Head of caudate nucleus (tissue), 42 donors: ENCODE measurements at regions not wholly inside any gene's neighbourhood (a gene's known extent, or its start where the extent isn't known, plus 50 kb on each side); places are given as distances from the start of the nearest gene placed in this dataset.
A peak's percentile ranks its signal among the peaks of the same experiment; 100 is the strongest.
"Not testable (repeated sequence)": the region's sequence is repeated elsewhere in the genome, so short reads cannot be mapped to it uniquely, and the experiment has no call there.

Experiments used
- DNase-seq, 42 donors: peaks; one replicate each; pipeline versions ENCODE4 v3.0.0 to v3.0.0-alpha.2; 2020 to 2021; ENCODE audit warnings: mixed read lengths in 7 of 42
- intact Hi-C: fragments of 100-400 bp; cut with DNase I; formaldehyde crosslinking; loops from one replicate; pipeline ENCODE4 v1.15.0; 2022

DNA sequence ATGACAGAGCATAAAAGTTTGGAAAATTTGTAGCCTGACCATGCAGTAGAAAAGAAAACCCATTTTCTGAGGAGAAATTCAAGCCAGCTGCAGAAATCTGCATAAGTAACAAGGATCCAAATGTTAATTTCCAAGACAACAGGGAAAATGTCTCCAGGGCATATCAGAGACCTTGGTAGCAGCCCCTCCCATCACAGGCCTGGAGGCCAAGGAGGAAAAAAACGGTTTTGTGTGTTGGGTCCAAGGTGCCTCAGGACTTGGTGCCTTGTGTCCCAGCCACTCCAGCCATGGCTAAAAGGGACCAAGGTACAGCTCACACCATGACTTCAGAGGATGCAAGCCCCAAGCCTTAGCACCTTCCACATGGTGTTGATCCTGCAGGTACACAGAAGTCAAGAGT is 324.4 kb downstream of the ETAA1 start:
- intact Hi-C loops = no loop called here
- DNase-seq = no peak

DNA sequence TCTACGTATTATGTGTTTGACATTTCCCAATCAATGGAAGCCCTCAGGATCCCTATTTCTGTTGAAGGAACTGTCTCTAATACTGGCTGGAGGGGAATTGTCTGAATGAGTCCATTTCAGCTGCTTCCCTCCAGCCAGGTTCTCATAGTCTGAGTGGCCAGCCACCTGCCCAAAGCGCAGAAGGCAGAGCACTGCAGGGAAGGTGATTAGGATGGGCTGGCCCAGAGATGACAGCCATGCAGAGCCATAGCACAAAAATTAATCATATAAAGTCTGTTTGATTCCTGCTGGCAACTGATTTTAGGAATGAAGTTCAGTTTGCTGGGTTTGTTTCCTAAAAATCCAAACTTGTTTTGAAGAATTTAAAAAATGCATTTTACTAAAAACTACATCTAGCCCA is 327.1 kb downstream of the ETAA1 start:
- intact Hi-C loops = no loop called here

DNA sequence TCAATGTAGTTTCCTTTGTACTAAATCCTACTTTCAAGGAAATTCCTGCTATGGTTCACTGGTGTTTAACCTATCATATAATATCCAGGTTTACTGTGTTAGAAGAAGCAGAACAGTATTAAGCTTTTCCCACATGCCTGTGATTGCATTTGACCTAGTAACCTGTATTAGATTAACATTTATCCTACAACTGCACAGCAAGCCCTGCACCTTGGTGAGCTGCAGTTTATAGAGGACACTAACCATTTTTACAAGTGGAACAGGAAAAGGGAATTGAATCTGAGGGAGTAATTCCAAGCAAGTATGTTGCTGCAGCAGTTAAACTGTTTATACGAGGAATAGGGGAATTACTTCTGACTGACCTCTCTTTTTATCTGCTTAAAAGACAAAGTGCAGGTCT is 328.6 kb downstream of the ETAA1 start:
- no peak for DNase-seq
- intact Hi-C loops = no loop called here

More for the DNA sequence above, 327.1 kb downstream of the ETAA1 start:
- no peak for DNase-seq

DNA sequence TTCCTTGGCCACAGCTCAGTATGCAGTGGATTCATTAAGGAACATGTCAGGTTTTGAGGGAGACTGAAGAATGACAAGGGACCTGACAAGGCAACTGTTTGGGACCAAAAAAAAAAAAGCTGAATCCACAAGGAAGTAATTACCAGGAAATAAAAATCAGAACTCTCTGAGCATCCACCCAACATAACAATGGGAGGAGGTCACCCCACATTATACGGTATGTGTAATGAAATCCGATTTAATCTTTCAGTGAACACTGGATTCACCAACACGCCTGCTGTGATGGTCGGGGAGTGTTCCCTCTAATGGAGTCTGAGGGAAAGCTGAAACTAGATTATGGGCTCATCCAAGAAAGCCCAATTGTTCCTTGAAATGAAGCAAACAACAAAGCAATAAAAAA is 329.3 kb downstream of the ETAA1 start:
- intact Hi-C loops = no loop called here

DNA sequence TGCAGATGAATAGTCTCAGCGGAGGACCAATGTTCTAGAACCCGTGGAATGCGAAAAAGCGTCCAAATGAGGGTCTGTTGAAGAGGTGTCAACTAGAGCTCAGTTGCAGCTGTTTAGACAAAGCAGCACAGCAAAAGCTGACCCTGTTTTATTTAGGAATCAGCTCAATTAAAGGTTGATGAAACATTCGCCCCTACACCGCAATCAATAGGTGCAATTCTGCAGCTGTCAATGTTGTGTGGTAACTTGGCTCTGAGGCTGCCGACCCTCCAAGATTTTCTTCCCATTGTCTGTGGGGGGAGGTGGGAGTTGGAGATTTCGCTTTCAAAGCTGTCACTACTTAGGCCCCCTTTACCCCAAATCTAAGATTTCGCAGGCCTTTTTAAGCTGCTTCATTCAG is 330.0 kb downstream of the ETAA1 start:
- DNase-seq = no peak
- intact Hi-C loops = no loop called here

More for the DNA sequence above, 329.3 kb downstream of the ETAA1 start:
- DNase-seq = no peak

DNA sequence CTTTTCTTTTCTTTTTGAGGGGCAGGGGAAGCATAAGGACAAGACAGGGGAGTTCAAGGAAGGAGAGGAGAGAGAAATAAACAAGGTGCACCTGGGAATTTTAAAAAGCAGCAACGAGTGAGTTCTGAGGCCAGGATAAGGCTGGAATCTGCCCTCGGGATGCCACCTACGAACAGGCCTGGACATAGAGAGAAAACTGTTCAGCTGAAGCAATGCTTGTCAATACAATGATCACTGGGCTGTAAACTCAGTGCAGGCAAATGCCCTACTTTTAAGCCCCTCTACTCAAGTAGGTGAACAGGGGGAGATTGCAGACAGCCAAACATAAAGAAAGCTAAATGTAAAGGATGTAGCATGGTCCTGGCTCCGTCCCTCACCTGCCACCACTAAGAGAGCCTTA is 330.5 kb downstream of the ETAA1 start:
- intact Hi-C loops = no loop called here
- no peak for DNase-seq

DNA sequence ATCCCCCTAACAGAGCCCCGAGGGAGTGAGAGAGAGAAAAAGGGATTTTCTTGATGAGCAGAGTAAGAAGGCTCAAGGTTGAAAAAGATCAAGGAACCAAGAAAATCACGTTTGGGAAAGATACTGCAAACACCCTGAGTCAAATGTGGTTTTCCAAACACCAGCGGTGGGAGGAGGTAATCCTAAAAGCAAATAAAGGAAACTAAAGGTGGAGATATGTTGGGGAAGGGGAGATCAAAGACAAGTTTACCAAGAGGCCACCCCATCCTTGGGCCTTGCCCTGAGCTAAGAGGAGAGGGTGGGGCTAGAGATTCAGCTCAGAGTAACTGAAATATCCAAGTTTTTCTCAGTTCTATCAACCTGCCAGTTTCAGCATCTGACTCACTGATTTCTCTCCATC is 332.3 kb downstream of the ETAA1 start:
- DNase-seq = no peak

DNA sequence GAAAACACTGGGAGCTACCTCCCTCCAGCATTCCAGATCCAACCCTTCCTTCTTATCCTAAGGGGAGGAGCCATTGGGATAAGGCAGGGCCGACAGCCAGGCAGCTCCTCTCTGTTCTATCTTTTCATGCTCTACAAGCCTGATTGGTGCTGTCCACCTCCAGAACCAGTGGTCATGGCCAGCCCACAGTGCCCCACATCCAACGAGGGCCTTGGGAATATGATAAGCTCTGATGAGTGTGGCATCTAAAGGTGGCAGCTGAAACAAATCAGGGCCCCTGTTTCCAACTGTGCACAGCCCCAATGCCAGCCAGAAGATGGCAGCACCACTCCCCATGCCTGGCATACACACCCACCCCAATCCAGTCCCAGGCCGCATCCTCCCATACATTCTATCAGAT is 329.3 kb downstream of the C1D start:
- DNase-seq = peak in 33 of 42 donors; percentile 9 to 72 (median 26)
- intact Hi-C loops = no loop called here

More for the DNA sequence above, 332.3 kb downstream of the ETAA1 start:
- intact Hi-C loops = no loop called here

DNA sequence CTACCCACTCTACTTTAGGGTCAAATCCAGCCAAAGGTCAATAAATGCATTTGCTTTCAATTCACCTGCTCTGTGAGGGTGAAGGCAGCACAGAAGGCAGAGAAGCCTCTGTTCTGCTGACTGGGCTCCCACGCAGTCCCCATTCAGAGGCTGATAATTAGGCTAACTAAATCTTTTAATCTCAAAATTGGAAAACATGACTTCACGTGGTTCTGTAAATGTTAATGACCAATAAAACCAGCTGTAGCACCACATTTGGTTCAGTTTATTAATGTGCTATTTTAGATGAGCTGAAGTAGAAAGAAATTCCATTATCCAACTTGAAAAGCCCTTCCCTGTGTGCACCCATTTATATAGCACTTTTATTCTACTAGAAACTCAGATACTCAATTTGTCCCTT is 310.6 kb downstream of the C1D start:
- intact Hi-C loops = no loop called here
- no peak for DNase-seq

DNA sequence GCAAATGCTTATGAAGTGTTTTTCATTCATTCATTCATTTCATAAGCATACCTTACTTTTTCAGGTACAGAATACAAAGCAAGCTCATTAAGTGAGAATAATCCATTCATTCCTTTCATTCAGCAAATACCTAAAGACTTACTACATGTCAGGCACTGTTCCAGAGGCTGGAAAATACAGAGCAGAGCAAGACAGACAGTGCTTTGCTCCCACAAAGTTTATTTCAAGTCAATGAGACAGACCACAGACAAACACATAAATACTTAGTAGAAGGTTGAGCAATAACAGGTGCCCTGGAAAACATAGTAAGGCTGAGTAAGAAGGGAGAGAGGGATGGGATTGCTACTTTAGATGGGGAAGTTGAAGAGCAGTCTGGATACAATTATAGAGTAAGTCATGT is 309.8 kb downstream of the C1D start:
- intact Hi-C loops = no loop called here
- DNase-seq = no peak

DNA sequence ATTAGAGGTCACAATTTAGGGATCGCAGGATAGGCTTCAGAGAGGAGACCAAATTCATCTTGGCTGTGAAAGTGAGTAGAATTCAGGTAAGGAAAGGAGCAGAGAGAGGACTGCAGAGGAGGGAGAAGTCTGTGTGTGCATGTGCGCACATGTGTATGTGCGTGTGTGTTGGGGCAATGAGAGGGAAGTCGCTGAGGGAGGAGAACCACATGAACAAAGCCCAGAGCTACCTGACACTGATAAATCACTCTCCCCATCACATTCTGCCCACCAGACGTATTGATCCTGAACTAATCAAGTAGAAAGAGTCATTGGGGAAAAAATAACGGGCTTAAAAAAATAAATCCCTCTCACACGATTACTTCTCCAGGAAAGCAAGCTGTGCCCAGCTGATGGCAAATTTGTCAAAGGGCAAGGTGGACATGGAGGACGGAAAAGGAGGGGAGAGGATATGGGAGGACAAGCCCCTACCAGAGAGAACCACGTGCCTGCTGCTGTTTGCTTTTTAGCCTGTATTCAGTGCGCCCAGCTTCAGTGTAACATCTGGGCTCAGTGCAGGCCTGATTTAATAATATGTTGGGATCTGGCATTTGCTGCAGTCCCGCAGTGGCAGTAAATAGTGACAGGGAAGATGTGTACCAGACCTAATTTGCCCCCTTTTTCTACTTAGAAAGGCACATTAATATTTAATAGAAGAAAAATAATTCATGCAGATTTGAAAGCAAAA is 307.5 kb downstream of the C1D start:
- intact Hi-C loops = no loop called here
- DNase-seq = no peak

DNA sequence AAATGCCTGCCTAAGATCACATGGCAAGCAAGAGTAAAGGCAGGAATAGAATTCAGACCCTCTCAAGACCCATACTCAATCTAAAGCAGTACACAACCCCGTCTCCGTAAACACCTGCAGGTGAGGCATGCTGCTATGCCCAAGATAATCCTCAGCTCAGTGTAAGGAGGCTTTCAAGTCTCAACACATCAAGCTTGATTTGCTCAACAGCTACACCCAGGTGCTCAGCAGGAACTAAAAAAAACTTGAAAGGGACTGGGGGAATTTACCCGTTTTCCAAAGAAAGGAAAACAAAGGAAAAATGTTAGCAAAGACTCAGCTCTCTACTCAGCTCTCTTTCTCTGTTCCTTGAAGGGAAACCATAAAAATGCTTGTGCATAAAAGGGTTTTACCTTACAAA is 301.8 kb downstream of the C1D start:
- DNase-seq = no peak
- intact Hi-C loops = no loop called here

DNA sequence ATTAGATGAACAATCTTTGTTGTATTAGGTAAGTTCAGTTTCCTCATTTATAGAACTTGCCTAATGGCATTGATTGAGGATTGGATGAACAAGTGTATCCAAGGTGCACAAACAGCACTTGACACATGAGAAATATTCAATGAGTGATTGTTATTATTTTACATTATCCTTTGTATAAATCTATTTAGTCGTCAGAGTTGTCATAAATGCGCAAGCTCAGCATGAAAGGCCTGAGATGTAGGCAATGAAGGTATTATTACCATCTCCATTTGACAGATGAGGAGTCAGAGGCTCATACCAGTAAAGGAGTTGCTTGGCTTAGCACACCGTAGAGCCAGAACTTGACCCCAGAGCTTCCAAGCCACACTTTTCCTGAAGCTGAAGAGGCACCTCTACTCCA is 291.4 kb downstream of the C1D start:
- intact Hi-C loops = no loop called here
- DNase-seq = no peak

DNA sequence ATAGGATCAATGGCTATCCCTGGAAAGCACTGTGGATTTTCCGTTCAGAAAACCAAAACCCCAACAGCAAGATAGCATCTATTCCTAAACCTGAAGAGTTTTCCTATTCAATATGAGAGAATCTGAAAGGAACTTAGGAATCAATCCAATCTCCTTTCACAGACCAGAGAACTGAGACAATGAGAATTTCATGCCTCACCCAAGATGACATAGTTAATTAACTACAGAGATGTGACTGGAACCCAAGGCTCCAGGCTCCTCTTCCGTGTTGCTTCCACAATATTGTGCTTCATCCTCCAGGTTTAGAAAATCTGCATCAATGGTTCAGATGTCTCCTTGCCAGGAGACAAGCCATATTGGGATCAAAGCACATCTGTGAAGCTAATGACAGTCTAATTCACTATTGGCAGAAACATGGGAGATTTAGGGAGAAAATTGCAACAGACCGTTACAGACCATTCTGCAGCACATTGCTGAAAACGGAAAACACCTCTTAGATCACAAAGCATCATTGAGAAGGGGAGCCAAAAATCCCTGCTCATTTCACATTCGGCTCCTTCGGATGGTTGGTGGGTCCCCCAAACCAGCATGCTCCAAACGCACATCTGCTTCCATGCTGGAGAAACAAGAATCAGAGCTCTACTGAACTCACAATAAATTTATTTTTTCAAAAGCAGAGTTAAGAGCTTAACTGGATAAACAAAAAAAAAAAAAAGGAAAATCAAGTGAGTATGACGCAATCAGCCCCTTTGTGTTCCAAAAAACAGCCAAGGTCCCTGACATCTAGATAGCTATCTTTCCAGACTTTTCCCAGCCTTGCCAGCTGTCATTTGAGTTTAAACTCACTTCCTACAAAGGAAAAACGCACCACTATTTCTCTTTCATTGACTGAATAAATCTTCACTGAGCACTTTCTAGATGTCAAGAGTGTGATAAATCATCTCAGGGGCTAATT is 290.3 kb downstream of the C1D start:
- no peak for DNase-seq
- intact Hi-C loops = no loop called here

DNA sequence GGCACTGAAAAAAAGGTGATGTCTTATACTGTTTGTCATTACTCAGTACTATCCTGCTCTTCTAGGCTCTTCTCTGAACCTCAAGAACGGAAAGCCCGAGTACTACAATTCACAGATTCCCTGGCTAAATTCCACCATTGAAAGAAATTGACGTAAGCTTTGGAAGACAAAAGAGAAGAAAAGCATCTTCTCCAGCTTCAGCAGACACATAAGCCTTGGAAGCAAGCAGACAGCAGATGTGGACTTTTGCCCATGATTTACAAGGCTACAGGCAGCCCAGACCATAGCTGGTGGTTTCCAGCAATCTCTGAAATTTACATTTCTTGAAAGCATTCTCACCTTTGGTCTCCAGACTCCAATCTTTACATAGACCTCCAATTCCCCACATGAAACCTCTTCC is 289.0 kb downstream of the C1D start:
- DNase-seq = no peak
- intact Hi-C loops = no loop called here

DNA sequence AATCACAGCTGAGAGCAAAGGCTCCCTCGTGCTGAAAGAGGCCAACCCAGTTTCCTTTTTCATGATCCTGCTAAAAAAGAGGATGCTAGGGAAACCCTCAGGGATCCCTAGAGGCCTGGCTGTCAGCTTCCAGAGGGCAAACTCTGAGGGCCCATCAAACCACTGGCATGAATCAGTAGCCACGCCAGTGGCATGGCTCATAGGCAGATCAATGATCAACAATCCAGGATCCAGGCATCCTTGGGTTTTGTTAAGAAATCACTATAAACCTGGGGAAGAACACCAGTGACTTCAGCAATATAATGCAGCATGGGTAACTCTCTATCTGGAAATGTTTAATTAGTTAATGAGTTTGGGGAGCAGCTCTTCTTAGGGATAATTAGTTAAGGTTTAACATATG is 286.5 kb downstream of the C1D start:
- intact Hi-C loops = no loop called here
- DNase-seq = no peak

DNA sequence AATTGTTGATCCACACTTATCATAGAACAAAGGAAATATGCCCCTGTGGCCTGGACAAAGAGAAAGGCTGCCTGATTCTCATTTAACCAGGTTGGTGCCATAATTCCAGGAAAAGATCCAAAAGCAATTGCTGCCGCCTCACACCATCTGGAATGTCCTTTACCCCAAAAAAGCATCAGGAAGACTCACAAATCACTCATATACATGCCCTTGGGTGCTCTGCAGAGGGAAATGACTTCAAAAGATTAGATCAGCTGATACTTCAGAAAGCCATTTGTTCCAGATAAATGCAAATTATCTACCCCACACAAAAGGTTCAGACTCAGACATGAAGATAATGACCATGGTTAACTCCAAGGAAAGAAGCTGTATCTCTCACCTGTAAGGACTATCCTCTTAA is 285.8 kb downstream of the C1D start:
- DNase-seq = no peak

DNA sequence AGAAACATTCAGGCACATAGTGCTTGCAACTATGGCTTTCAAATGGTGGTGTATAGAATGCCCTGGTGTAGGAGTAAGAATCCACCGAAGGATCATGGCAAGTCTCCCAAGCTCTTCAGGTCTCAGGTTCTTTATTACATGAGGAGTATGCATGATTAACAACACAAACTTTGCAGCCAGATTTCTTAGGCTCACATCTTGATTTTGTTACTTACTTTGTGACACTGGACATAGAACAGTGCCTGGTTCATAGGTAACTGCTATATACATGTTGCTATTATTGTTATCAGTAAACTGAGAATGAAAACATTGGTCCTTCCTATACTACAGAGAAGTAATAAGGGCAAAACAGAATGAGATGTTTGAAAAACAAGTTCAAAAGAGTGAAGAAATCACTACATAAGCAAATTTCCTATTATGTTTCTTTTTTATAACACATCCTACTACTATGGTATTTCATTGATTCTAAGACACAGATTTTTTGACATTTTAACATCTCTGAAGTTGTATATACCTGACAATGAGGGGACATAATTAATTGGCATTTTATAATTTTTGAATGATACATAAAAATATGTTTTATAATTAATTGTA is 284.9 kb downstream of the C1D start:
- no peak for DNase-seq
- intact Hi-C loops = no loop called here

More for the DNA sequence above, 285.8 kb downstream of the C1D start:
- intact Hi-C loops = no loop called here

DNA sequence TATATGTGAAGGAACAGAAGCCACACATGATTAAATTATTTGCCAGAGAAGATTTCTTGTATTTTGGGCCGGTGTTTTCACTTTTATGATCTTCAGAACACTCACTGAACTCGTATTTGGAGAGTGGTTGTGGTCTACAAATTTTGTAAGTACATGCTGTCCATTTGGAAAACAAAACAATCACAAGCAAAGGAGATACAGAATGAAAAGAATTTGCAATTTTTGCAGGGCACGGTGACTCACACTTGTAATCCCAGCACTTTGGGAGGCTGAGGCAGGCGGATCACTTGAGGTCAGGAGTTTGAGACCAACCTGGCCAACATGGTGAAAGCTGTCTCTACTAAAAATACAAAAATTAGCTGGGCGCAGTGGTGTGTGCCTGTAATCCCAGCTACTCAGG is 282.0 kb downstream of the C1D start:
- DNase-seq, intact Hi-C loops: not testable (repeated sequence)

DNA sequence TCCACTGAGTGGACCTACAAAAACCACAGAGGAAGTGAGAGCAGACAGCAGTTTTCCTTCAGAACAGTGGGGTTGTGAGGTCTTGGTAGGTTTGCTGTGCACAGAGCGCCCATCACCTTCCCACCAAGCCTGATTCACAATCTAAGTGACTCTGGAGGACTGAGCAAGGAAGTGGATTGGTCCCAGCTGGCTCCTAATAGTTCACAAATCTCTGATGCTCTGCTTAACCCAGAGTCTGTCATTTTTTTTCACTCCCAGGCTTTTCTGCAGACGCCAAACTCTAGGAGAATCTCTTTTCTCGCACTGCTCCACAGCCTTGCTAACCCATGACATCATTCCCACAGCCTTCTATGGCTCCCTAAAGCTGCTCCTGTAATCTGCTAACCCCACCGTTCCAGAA is 280.4 kb downstream of the C1D start:
- peak in 16 of 42 donors; percentile 2 to 43 (median 12) for DNase-seq
- intact Hi-C loops = no loop called here
